GM23248 (cell line): ENCODE measurements at regions not wholly inside any gene's neighbourhood (a gene's known extent, or its start where the extent isn't known, plus 50 kb on each side); places are given as distances from the start of the nearest gene placed in this dataset.

Source experiments
- DNase-seq: peaks from one replicate; pipeline ENCODE4 v3.0.0-alpha.2; 2015
- H2AFZ ChIP-seq: fragments of 200-600 bp; sonication (generic); 2 replicates; pipeline ENCODE4 v1.6.1; 2016; ENCODE audit warnings: antibody characterized with exemption
- H3F3A ChIP-seq: fragments of 200-600 bp; sonication (generic); 2 replicates; pipeline ENCODE4 v1.6.1; 2016; ENCODE audit warnings: mild to moderate bottlenecking, antibody characterized with exemption, mixed run types; ENCODE audit not compliant: insufficient read depth
- H3K27ac ChIP-seq: fragments of 200-600 bp; sonication (generic); 2 replicates; pipeline ENCODE4 v1.5.1; 2016; ENCODE audit warnings: mild to moderate bottlenecking
- H3K27me3 ChIP-seq: fragments of 200-600 bp; sonication (generic); replicated peaks from 2 replicates; pipeline ENCODE4 v1.6.1; 2016; ENCODE audit warnings: mild to moderate bottlenecking; ENCODE audit not compliant: insufficient read depth
- H3K36me3 ChIP-seq: fragments of 200-600 bp; sonication (generic); 2 replicates; pipeline ENCODE4 v1.6.1; 2016; ENCODE audit warnings: low read depth, mild to moderate bottlenecking
- H3K4me1 ChIP-seq: fragments of 200-600 bp; sonication (generic); 2 replicates; pipeline ENCODE4 v1.6.1; 2016; ENCODE audit warnings: mild to moderate bottlenecking; ENCODE audit not compliant: insufficient read depth
- H3K4me2 ChIP-seq: fragments of 200-600 bp; sonication (generic); one replicate; pipeline ENCODE4 v1.6.1; 2016; ENCODE audit warnings: mild to moderate bottlenecking; ENCODE audit not compliant: unreplicated experiment
- H3K4me3 ChIP-seq: fragments of 200-600 bp; sonication (generic); 2 replicates; pipeline ENCODE4 v1.5.1; 2016; ENCODE audit warnings: mild to moderate bottlenecking
- H3K79me2 ChIP-seq: fragments of 200-600 bp; sonication (generic); 2 replicates; pipeline ENCODE4 v1.6.1; 2016; ENCODE audit warnings: mild to moderate bottlenecking; ENCODE audit not compliant: insufficient read depth
- H3K9ac ChIP-seq: fragments of 200-600 bp; sonication (generic); 2 replicates; pipeline ENCODE4 v1.6.1; 2016; ENCODE audit warnings: mild to moderate bottlenecking
- H3K9me2 ChIP-seq: fragments of 200-600 bp; sonication (generic); 2 replicates; pipeline ENCODE4 v1.6.1; 2016; ENCODE audit warnings: mixed run types, mild to moderate bottlenecking, moderate library complexity; ENCODE audit not compliant: insufficient read depth
- H3K9me3 ChIP-seq: fragments of 200-600 bp; sonication (generic); one replicate; pipeline ENCODE4 v1.6.1; 2017; ENCODE audit warnings: low read depth
- H4K20me1 ChIP-seq: fragments of 200-600 bp; sonication (generic); 2 replicates; pipeline ENCODE4 v1.6.0; 2016; ENCODE audit not compliant: insufficient read depth
- EZH2 ChIP-seq: fragments of 200-600 bp; sonication (generic); IDR thresholded peaks from 2 replicates; pipeline ENCODE4 v1.6.1; 2018; ENCODE audit warnings: antibody characterized with exemption, mild to moderate bottlenecking; ENCODE audit not compliant: insufficient read depth, poor library complexity, severe bottlenecking
- EZH2phosphoT487 ChIP-seq: fragments of 200-600 bp; sonication (generic); IDR thresholded peaks from 2 replicates; pipeline ENCODE4 v1.6.1; 2018; ENCODE audit warnings: antibody characterized with exemption, moderate library complexity, mild to moderate bottlenecking, low read depth; ENCODE audit not compliant: insufficient read depth
- WGBS, 2 experiments: methylation state at CpG; one replicate each; pipeline ENCODE4 v1.1.6; 2015 to 2017; ENCODE audit warnings: low lambda C conversion rate in 2 of 2, low coverage in 1 of 2; ENCODE audit errors: missing lambda C conversion rate in 2 of 2; 5-methylcytosine and 5-hydroxymethylcytosine counted together
- in situ Hi-C: fragments of 300-500 bp; cut with MboI; formaldehyde crosslinking; loops from 2 replicates; pipeline ENCODE4 v1.15.0; 2020

- no peak overlapping the region for H2AFZ ChIP-seq
- H3K9ac ChIP-seq = no peak overlapping the region
- H3F3A ChIP-seq = peaks cover 7% of the 10 kb centered on the region
- H3K4me1 ChIP-seq = peaks cover 12% of the 10 kb centered on the region
- no peaks in the 10 kb centered on the region for H3K9me2 ChIP-seq
- no peak overlapping the region for H3K27ac ChIP-seq
- peak; percentile 18 for DNase-seq
- no peaks in the 10 kb centered on the region for H3K27me3 ChIP-seq
- H3K4me2 ChIP-seq = no peak overlapping the region
- no peak for TF ChIP-seq EZH2phosphoT487
- H3K9me3 ChIP-seq = no peaks in the 10 kb centered on the region
- no peaks in the 10 kb centered on the region for H3K36me3 ChIP-seq
- no peak overlapping the region for H3K4me3 ChIP-seq
- no peaks in the 10 kb centered on the region for H3K79me2 ChIP-seq
- in situ Hi-C loops = no loop called here
- WGBS, 2 experiments = 94 to 100% methylated on average over 1 of the region's 1 CpG
- no peaks in the 10 kb centered on the region for H4K20me1 ChIP-seq
Measured at GRCh38 chr4:106818764-106819163, 217.3 kb downstream of the DKK2 start.

GRCh38 chr4:106816496-106816895 is 219.6 kb downstream of the DKK2 start:
- 50 to 77% methylated on average over 1 of the region's 1 CpG for WGBS, 2 experiments
- DNase-seq = peak; percentile 69
- in situ Hi-C loops = no loop called here
- TF ChIP-seq EZH2 (no peak), EZH2phosphoT487 (no peak)
- H3K4me2 ChIP-seq = no peak overlapping the region
- H3K9me3 ChIP-seq = no peaks in the 10 kb centered on the region
- no peaks in the 10 kb centered on the region for H3K27me3 ChIP-seq
- no peak overlapping the region for H3K9ac ChIP-seq
- no peaks in the 10 kb centered on the region for H4K20me1 ChIP-seq
- no peaks in the 10 kb centered on the region for H3K36me3 ChIP-seq
- no peak overlapping the region for H3K27ac ChIP-seq
- H3K9me2 ChIP-seq = no peaks in the 10 kb centered on the region
- no peak overlapping the region for H3K4me3 ChIP-seq
- H3K79me2 ChIP-seq = no peaks in the 10 kb centered on the region
- H3F3A ChIP-seq = peaks cover 7% of the 10 kb centered on the region
- peaks cover 12% of the 10 kb centered on the region for H3K4me1 ChIP-seq
- H2AFZ ChIP-seq = no peak overlapping the region

GRCh38 chr4:106810122-106810521 is 226.0 kb downstream of the DKK2 start:
- no peaks in the 10 kb centered on the region for H3K79me2 ChIP-seq
- in situ Hi-C loops = no loop called here
- H3K36me3 ChIP-seq = no peaks in the 10 kb centered on the region
- no peak overlapping the region for H3K9ac ChIP-seq
- H3F3A ChIP-seq = no peaks in the 10 kb centered on the region
- no peak for DNase-seq
- H3K4me2 ChIP-seq = no peak overlapping the region
- no peak overlapping the region for H3K4me3 ChIP-seq
- no peaks in the 10 kb centered on the region for H3K27me3 ChIP-seq
- no peak overlapping the region for H2AFZ ChIP-seq
- H3K9me2 ChIP-seq = no peaks in the 10 kb centered on the region
- no peaks in the 10 kb centered on the region for H4K20me1 ChIP-seq
- no peaks in the 10 kb centered on the region for H3K9me3 ChIP-seq
- no peak overlapping the region for H3K27ac ChIP-seq
- peaks cover 10% of the 10 kb centered on the region; the same call in 1 of the 2 replicates for H3K4me1 ChIP-seq
- no peak for TF ChIP-seq EZH2
- TF ChIP-seq EZH2phosphoT487 = no peak

- peak; percentile 67 for DNase-seq
- no peak for TF ChIP-seq EZH2phosphoT487
- no peak for TF ChIP-seq EZH2
- no peak overlapping the region for H3K9ac ChIP-seq
- no peak overlapping the region for H2AFZ ChIP-seq
- WGBS, 2 experiments = 50 to 53% methylated on average over 2 of the region's 2 CpGs
- no peaks in the 10 kb centered on the region for H3K36me3 ChIP-seq
- no peak overlapping the region for H3K4me3 ChIP-seq
- no peaks in the 10 kb centered on the region for H3K79me2 ChIP-seq
- no peak overlapping the region for H3K4me2 ChIP-seq
- no peak overlapping the region for H3K27ac ChIP-seq
- peaks cover 10% of the 10 kb centered on the region; the same call in 1 of the 2 replicates for H3K4me1 ChIP-seq
- in situ Hi-C loops = loop anchor here (10.0 kb wide), 1 partner anchor 434 kb away; no protein-coding TSS in a partner anchor
- no peaks in the 10 kb centered on the region for H3K27me3 ChIP-seq
- no peaks in the 10 kb centered on the region for H3F3A ChIP-seq
- H3K9me3 ChIP-seq = no peaks in the 10 kb centered on the region
- no peaks in the 10 kb centered on the region for H4K20me1 ChIP-seq
- H3K9me2 ChIP-seq = no peaks in the 10 kb centered on the region
Measured at GRCh38 chr4:106809076-106809475, 227.0 kb downstream of the DKK2 start.

GRCh38 chr4:106806158-106806797 is 229.8 kb downstream of the DKK2 start:
- Histone ChIP-seq H3K4me3 (no peak overlapping the region), H4K20me1 (no peaks in the 10 kb centered on the region), H3K27ac (no peak overlapping the region), H2AFZ (no peak overlapping the region), H3K9me2 (no peaks in the 10 kb centered on the region), H3K4me2 (no peak overlapping the region), H3K9ac (no peak overlapping the region), H3K4me1 (peaks cover 14% of the 10 kb centered on the region), H3F3A (no peaks in the 10 kb centered on the region), H3K27me3 (no peaks in the 10 kb centered on the region), H3K9me3 (no peaks in the 10 kb centered on the region), H3K79me2 (no peaks in the 10 kb centered on the region), H3K36me3 (no peaks in the 10 kb centered on the region)
- TF ChIP-seq EZH2phosphoT487 = no peak
- no peak for TF ChIP-seq EZH2
- peak; percentile 28 for DNase-seq
- in situ Hi-C loops = loop anchor here (10.0 kb wide), 1 partner anchor 431 kb away; no protein-coding TSS in a partner anchor
